RCC 7860 (cell line): ENCODE measurements at regions not wholly inside any gene's neighbourhood (a gene's known extent, or its start where the extent isn't known, plus 50 kb on each side); places are given as distances from the start of the nearest gene placed in this dataset.

Experiments used
- DNase-seq: peaks from one replicate; pipeline ENCODE4 v3.0.0-alpha.2; 2015; ENCODE audit warnings: low spot score
- FAIRE-seq: peaks from 2 replicates; lab custom pipeline; 2012; peaks lifted over from hg19 to GRCh38; lab: Jason Lieb, UNC

DNA sequence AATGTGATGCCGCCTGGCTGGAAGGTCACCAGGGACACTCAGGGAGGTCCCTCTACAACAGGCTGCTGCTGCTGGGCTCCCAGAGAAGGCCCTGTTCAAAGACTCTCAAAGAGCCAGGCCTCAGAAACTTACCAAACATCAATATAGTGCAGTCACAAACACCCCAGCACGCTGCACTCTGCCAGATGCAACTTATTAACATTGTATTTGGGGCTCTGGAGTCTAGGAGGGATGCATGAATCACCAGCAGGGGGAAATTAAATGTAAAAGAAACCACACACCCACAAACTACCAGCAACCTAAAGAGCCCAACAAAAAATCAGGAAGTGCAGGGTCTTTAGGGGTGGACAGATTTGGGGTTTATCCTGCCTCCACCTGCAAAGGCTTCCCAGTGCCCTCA is 74.6 kb upstream of the SPATA12 start:
- DNase-seq (no peak), FAIRE-seq (no peak)

DNA sequence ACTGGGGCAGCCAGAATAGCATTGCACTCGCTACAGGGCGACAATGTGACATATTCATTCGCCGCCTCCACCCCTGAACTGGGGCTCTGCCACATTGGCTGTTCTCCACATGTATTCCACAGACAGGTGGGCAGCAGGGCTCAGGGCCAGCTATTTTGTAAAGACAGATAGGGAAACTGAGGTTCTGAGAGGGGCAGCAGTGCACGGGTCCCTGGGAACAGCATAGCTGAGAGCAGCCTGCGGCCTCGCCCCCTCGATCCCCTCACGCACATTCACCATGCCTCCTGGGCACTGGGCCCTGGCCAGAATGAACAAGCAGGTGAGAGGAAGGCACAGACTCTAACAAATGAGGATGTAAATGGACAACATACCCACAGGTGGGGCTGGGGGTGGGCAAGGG is 75.0 kb upstream of the SPATA12 start:
- no peak for FAIRE-seq

DNA sequence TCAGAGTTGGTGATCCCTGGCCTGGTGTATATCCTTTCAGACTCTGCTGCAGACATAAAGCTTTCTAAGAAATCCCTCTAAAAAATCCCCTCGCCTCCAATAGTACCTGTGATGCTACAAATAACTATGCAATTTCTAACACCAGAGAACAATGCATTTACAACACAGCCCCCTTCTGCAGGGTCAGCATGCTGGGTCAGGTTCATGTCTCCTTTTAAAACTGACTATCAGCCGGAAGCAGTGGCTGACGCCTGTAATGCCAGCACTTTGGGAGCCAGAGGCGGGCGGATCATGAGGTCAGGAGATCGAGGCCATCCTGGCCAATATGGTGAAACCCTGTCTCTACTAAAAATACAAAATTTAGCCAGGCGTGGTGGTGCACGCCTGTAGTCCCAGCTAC is 77.0 kb upstream of the SPATA12 start:
- no peak for DNase-seq
- no peak for FAIRE-seq

More for the DNA sequence above, 75.0 kb upstream of the SPATA12 start:
- DNase-seq: no peak

DNA sequence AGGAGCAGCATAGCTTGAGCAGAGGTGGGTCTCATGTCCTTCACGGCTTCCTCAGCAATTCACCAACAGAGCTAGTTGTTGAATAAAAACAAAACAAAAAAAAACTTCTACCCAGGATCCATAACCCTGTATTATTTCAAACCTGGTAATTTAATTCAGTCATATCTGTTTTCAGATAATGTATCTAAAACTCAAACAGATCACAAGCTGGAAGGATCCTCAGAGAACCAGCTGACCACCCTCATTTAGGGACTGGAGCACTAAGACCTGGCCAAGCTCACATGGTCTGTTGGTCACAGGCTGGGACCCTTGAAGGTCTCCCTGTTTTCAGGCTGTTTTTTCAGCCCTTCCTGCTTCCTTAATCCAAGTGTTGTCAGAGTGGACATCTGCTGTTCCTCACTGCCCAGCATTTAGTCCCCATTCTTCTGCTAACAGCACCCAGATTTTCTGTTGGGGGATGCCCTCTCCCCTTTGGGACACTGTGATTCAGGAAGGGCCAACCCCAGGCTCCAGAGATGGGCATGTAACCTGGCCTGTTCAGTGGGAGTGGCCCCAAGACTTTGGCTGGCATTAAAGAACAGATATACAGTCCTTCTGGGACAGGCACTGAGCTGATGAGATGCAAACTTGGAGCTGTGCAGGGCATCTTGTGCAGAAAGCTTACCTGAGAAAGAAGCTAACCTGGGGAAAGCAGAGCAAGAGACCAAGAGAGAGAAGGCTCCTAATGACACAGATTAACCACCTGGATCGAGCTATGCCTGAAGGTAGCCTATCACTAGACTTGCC is 78.8 kb upstream of the SPATA12 start:
- no peak for FAIRE-seq

DNA sequence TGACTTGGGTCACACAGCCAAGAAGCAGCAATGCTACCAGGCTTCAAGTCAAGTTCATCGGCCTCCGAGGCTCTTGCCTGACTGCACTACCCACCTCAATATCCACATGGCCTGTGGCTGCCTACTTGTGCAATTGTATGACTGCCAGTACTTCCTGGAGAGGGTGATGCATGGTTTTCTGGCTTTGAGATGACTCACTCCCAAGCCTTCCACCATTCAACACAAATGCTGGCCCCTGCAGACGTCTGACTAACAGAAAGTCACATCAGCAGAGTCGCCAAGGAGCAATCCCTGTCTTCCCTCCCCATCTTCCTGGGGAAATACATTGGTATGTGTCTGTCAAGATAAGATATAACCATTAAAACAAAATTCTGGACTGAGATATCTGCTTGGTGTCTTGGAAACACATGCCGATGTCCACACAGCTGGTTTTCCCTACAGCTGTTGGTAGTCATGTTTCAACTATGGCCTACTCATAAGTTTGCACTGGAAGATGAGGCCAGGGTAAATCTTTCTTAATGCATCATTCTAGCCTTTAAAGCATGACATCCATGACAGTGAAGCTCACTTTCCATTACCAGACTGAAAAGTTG is 79.6 kb upstream of the SPATA12 start:
- DNase-seq (peak; percentile 95), FAIRE-seq (peak; percentile 92)

More for the DNA sequence above, 78.8 kb upstream of the SPATA12 start:
- DNase-seq: no peak

DNA sequence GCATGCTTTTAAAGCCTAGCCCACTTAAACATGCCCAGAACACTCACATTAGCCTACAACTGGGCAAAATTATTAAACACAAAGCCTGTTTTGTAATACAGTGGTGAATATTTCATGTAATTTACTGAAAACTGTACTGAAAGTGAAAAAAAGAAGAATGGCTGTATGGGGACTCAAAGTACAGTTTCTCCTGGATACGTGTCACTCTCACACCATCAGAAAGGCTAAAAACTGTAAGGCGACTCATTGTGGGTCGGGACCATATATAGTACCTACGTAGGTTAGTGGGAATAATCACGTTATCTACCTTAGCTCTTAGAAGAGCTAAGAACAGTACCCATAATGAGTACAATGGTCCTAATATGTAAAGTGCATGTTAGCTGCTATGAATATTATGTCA is 80.2 kb upstream of the SPATA12 start:
- no peak for FAIRE-seq

DNA sequence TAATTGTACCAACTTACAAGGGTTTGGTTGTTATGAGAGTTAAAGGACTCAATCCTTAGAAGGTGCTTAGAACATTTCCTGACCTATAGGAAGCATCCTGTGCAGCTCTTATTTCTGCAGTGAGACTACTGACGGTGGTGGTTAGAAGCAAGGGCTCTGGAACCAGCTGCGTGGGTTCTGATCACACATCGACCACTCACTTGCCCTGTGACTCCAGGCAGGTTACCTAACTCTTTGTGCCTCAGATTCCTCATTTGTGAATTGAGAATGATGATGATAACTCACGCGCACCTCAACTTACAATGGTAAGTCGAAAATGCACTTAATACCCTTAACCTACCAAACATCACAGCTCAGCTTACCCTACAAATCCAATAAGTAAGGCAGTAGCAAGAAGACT is 80.7 kb upstream of the SPATA12 start:
- no peak for DNase-seq
- no peak for FAIRE-seq

More for the DNA sequence above, 80.2 kb upstream of the SPATA12 start:
- no peak for DNase-seq

DNA sequence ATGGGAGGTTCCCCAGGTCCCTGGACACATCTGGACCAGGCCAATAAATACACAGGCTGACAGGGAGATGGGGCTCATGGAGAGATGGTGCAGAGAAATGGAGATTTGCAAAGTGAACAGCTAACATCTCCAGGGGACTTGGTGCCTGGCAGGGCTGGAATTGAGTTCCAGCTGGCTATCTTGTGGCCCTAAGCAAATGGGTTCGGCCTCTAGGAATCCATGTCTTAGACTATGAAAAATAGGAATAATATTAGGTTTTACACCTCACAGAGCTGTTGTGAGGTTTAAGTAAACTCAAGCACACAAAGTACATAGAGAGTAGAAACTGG is 82.9 kb upstream of the SPATA12 start:
- no peak for FAIRE-seq

DNA sequence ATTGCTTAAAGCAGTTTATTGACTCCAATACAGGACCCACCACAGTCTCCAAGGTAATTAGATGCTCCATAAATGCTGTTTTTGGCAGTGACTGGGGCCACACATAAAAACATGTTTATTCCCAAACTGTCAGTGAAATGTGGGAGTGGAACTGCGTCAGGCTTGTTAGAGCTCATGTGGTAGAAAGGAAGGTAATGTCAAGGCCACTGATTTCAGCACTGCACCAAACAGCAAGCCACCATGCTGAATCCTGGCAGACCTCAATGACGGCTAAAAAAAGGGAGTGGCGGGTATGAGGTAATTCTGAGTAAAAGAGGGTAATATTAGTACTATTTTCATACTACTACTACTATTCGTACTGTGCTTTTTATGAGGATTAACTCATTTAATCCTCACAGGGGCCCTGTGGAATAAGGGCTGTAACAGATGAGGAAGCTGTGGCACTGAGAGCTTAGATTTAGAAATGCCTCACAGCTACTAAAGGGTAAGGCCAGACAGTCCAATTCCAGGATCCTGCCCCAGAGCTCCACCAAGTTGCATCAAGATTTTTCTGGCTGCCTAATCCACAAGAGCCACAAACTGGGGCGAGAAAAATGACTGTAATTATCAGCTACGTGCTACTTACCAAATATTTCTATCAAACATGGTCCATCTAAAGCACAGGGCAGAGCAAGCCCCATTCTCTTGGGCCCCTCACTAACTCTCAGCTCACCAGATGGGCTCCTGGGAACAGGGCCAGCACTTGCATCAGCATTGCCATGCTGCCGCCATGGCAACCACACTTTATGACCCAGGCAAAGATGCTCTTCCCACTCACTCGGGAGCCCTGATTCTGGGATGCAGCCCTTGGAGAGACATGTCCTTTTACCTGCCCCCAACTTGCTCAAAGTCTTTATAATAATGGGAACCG is 83.6 kb upstream of the SPATA12 start:
- FAIRE-seq (no peak), DNase-seq (no peak)

More for the DNA sequence above, 82.9 kb upstream of the SPATA12 start:
- no peak for DNase-seq

DNA sequence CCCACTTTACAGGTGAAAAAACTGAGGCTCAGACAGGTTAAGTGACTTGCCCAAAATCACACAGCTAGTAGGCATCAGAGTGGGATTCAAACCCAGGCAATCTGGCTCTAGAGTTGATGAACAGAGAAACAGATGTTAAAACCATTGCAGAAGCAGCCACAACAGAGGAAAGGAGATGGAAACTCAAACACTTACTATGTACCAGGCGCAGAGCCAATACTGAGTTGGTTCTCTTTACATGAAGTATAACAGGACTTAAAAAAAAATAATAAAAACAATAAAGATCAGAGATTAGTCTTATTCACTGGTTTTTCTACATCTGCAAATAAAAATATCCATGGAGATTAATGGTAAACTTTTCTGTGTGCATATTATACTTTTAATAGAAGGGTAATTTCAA is 84.9 kb upstream of the SPATA12 start:
- FAIRE-seq: no peak

DNA sequence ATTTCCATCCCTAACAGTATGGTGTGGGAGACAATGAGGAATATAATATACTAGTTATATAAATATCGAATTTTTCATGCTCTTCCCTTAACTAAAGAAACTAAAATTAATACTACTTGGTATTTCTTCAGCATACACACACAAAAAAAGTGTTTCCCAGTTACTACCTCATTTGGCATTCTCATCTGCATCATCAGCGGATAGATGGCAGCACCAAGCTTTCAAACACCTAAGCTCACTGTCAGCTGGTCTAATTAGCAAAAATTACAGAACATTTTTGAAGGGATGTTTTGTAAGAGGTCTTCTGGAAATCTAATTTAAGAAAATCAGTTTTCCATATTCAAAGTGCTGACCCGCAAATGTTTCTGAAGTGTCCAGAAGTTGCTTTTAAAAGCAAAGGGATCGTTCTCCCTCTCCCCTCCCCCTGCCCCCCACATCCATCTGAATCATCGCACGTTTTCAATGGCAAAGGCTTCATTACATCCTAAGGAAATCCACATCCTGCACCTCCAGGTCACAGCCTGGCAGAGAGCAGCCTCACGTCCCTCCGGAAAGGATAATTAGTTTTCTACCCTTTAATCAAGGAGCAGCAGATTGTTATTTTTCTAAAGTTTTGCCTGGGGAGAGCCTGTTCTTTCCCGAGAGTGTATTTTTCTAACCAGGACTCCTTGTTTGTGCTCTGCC is 86.1 kb upstream of the SPATA12 start:
- DNase-seq (no peak), FAIRE-seq (no peak)

More for the DNA sequence above, 84.9 kb upstream of the SPATA12 start:
- no peak for DNase-seq

DNA sequence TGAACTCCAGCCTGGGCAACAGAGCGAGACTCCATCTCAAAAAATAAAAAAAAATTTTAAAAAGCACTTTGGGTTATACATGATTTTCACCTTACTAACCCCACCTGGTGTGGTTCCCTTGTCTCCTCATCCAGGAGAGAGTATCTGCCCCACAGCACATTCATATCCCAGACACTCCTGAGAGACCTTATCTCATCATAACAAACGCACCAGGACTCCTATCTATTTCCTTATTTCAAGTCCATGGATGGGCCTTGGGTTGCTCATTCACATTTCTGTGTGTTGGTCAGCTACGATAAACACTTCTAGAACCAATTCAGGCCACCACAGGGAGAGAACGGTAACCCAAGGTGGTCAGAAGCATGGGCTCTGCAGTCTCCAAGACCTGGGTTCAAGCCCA is 88.6 kb upstream of the SPATA12 start:
- DNase-seq: no peak
- no peak for FAIRE-seq

DNA sequence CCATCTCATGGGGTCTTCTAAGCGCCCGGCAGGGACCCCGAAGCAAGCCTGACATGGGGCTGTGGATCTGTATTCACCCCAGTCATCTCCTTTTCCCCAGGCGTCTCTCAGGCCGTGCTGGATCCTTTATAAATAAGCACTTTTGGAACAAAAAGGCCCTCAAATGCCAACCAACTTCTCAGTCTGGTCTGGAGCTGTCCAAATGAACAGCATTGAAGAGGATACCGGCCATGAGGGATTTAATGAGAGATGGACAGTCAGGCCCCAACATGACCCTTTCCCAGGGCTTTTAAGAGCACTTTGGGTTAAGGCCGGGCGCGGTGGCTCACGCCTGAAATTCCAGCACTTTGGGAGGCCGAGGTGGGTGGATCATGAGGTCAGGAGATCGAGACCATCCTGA is 89.2 kb upstream of the SPATA12 start:
- FAIRE-seq (no peak), DNase-seq (no peak)

DNA sequence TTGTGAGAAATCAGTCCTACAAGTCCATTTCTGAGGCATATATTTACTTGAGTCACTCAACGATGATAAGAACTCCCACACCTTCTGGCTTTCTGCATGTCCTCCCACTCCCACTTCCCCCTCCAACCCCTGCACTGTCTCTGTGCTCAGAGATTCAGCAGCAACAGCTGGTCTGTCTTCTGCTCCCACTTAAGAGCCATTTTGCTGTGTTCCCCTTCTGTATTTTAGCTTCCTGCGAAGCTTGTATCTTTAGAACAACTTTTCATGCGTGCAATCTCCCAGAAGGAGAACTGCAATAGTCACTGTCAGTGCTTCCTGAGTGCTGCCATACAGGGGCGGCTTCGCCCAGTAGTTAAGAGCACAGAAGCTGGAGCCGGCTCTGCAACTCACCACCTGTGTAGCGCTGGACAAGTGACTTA is 90.0 kb upstream of the SPATA12 start:
- no peak for DNase-seq
- no peak for FAIRE-seq

DNA sequence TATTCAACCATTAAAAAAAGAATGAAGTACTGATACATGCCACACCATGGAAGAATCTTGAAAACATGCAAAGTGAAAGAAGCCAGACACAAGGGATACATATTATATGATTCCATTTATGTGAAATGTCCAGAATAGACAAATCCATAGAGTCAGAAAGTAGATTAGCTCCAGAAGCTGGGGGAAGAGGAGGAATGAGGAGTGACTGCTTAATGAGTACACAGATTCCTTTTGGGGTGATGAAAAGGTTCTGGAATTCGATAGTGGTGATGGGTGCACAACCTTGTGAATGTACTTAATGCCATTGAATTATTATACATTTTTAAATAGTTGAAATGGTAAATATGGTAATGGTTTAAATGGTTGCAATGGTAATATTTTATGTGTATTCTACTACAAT is 90.6 kb upstream of the SPATA12 start:
- FAIRE-seq (no peak), DNase-seq (no peak)

DNA sequence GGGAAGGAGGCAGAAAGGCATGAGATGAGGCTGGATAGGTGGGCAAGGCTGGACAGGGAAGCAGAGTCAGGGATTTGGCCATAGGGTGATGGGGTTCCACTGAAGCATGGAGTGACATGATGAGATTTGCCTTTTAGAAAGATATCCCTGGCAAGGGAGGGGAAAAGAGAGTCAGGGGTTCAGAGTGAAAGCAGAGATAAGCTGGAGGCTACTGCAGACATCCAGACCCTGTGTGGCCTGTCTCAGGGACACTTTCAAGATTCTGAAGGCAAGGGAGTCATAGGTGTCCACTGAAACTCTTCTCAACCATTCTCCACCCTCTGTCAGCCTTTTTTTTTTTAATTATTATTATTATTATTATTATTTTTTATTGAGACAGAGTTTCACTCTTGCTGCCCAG is 94.0 kb upstream of the SPATA12 start:
- no peak for DNase-seq
- no peak for FAIRE-seq

DNA sequence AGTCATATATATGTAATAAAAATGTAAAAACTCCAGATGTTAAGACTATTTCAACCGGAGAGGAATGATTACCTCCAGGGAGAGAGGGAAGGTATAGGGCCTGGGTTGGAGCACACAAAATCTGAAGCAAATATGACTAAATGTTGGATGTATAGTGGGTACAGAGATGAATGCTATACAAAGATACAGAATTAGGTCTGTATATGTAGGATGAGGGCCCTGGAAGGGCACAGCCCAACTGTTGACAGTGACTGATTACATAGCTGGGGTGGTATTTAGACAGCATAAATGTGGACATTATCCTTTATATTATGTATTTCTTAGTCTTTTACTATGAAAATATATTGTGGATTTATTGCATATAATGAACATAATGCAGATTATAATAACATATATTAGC is 94.4 kb upstream of the SPATA12 start:
- DNase-seq: no peak
- FAIRE-seq: no peak

DNA sequence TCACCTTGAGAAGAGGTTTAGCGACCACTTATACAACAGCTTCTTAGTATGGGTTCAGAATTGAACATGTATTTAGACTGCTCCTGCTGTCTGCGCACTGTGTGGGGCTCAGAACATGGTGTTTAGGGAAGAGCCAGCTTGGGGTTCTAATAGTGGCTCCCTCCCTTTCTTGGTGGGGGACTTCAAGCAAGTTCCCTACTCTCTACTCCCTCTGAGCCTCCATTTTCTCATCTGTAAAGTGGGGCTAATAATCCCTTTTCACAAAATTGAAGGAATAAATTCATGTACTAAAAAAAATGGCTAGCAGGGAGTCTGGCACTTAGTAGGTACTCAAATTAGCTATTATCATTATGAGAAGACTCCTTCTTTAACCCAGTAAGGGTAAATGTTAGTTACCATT is 97.5 kb upstream of the SPATA12 start:
- DNase-seq (no peak), FAIRE-seq (no peak)

DNA sequence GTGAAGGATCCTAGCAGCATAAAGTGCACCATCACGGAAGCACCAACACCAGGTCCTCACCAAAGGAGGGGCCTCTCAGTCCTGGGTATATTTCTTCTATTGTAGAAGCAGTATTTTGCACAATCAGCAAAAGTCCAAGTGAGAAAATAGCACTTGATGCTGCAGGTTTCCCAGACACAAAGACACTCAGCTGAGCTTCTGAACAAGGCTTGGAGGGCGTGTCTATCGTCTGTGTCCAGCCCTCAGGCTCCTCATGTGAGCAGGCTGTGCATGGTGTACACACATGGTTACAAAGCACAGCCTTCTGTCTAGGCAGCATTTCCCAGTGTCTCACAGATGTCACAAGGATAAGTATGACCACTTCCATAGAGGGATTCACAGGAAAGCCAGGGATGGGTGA is 98.3 kb upstream of the SPATA12 start:
- DNase-seq: no peak
- no peak for FAIRE-seq

DNA sequence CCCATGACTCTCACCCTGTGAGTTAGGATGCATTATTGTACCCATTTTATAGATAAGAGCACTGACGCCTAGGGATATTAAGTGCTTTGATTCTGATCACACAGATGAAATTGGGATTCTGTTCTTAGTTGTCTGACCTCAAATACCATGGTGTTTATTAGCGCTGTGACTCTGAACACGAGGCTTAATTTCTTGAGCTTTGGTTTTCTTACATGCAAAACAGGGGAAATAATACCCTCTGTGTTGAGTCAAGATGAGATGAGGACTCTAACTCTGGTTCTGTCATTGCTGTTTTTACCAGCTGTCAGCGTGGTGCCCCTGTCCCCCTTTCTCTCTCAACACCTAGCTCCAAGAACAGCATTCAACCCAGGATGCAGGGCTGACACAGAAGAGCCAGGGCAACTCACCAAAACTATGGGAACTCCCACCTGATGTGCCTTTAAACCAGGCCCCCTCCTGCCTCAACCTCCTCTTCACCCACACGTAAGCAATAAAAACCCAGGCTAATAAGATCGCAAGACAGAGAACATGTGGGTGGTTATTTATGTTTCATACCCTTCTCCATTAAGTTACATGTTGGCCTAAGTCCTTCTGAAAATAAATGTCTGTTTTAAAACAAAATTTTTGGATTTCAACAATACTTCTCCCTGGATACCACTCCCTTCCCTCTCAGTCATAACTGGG is 100.1 kb upstream of the SPATA12 start:
- no peak for DNase-seq
- no peak for FAIRE-seq

DNA sequence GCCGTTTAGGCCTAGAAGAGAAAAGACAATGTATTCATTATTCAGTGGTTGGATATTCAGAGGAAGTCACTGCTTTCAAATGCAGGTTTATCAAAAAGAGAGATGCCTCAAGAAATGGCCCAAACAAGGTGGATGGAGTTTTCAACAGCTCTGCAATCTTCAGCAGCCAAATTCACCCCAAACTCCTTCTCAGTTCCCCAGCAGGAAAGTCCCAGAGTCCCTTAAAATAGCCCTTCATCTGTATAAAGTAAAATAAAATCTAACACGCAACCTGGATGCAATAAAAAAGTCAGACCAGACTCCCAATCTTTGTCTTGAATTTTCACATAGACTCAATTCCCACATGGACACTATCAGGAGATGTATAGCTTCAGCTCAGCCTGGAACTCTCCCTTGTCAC is 101.6 kb upstream of the SPATA12 start:
- FAIRE-seq (no peak), DNase-seq (no peak)
